ENCODE measurements at regions not wholly inside any gene's neighbourhood (a gene's known extent, or its start where the extent isn't known, plus 50 kb on each side); places are given as distances from the start of the nearest gene placed in this dataset.
"Not testable (repeated sequence)": the region's sequence is repeated elsewhere in the genome, so short reads cannot be mapped to it uniquely, and the experiment has no call there.

GRCh38 chr2:72078773-72079172 lies 68.9 kb downstream of the CYP26B1 start:
- DNase-seq (ENCODE audit: low read depth, low spot score) = no peak
- Histone ChIP-seq H3K27me3 (ENCODE audit: control insufficient read depth, insufficient read depth, low read length) (no peaks in the 10 kb centered on the region), H3K36me3 (ENCODE audit: control insufficient read depth, insufficient read depth, low read length) (no peaks in the 10 kb centered on the region), H3K4me1 (ENCODE audit: control insufficient read depth, insufficient read depth, low read length) (no peaks in the 10 kb centered on the region), H3K9me3 (ENCODE audit: control insufficient read depth, insufficient read depth, low read length) (no peaks in the 10 kb centered on the region), H3K4me3 (ENCODE audit: low read length) (no peak overlapping the region), H3K27ac (ENCODE audit: low read length) (no peak overlapping the region)
- WGBS (ENCODE audit: insufficient coverage, insufficient read length) = no CpG with 5 or more reads among the region's 6 CpGs

GRCh38 chr2:72077702-72078169 lies 69.9 kb downstream of the CYP26B1 start:
- H3K27me3 ChIP-seq (ENCODE audit: control insufficient read depth, insufficient read depth, low read length) = no peaks in the 10 kb centered on the region
- no peaks in the 10 kb centered on the region for H3K36me3 ChIP-seq (ENCODE audit: control insufficient read depth, insufficient read depth, low read length)
- H3K4me3 ChIP-seq (ENCODE audit: low read length) = no peak overlapping the region
- H3K4me1 ChIP-seq (ENCODE audit: control insufficient read depth, insufficient read depth, low read length) = no peaks in the 10 kb centered on the region
- no peak for DNase-seq (ENCODE audit: low read depth, low spot score)
- no peak overlapping the region for H3K27ac ChIP-seq (ENCODE audit: low read length)
- WGBS (ENCODE audit: insufficient coverage, insufficient read length) = no CpG with 5 or more reads among the region's 1 CpG
- H3K9me3 ChIP-seq (ENCODE audit: control insufficient read depth, insufficient read depth, low read length) = no peaks in the 10 kb centered on the region

DNA sequence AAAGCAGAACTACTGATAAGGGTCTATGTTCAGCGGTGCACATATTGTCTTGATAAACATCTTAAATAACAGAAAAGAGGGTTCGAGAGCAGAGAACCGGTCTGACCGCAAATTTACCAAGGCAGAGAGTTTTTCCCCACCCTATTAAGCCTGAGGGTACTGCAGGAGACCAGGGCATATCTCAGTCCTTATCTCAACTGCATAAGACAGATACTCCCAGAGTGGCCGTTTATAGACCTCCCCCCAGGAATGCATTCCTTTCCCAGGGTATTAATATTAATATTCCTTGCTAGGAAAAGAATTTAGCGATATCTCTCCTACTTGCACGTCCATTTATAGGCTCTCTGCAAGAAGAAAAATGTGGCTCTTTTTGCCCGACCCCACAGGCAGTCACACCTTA lies 74.3 kb downstream of the CYP26B1 start:
- H3K36me3 ChIP-seq (ENCODE audit: control insufficient read depth, insufficient read depth, low read length); DNase-seq (ENCODE audit: low read depth, low spot score); H3K27ac ChIP-seq (ENCODE audit: low read length); H3K27me3 ChIP-seq (ENCODE audit: control insufficient read depth, insufficient read depth, low read length); H3K9me3 ChIP-seq (ENCODE audit: control insufficient read depth, insufficient read depth, low read length); H3K4me1 ChIP-seq (ENCODE audit: control insufficient read depth, insufficient read depth, low read length); H3K4me3 ChIP-seq (ENCODE audit: low read length): not testable (repeated sequence)
- no CpG with 5 or more reads among the region's 8 CpGs for WGBS (ENCODE audit: insufficient coverage, insufficient read length)

DNA sequence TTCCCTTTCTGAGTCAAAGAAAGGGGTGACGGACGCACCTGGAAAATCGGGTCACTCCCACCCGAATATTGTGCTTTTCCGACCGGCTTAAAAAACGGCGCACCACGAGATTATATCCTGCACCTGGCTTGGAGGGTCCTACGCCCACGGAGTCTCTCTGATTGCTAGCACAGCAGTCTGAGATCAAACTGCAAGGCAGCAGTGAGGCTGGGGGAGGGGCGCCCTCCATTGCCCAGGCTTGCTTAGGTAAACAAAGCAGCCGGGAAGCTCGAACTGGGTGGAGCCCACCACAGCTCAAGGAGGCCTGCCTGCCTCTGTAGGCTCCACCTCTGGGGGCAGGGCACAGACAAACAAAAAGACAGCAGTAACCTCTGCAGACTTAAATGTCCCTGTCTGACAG lies 83.5 kb downstream of the CYP26B1 start:
- no CpG with 5 or more reads among the region's 14 CpGs for WGBS (ENCODE audit: insufficient coverage, insufficient read length)
- H3K4me3 ChIP-seq (ENCODE audit: low read length) = not testable (repeated sequence)

DNA sequence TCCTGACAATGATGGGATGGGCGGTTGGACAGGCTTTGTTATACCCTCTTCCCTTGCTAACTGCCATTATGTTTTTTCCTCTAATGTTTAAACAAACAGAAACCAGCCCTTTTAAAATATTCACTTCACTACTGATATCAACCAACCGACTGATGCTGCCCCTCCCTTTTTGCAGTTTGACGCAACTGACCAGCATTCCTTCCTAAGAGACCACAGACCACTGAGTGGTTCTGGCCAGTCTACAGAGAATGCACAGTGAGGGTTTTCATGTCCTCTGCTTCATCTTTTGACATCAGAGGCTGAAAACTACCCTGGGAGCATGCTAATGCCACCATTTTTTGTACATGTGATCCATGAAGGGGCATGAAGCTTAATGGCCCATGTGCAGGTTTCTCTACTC lies 85.3 kb downstream of the CYP26B1 start:
- no peak for DNase-seq (ENCODE audit: low read depth, low spot score)
- H3K9me3 ChIP-seq (ENCODE audit: control insufficient read depth, insufficient read depth, low read length) = no peaks in the 10 kb centered on the region
- WGBS (ENCODE audit: insufficient coverage, insufficient read length) = no CpG with 5 or more reads among the region's 3 CpGs
- H3K4me3 ChIP-seq (ENCODE audit: low read length) = no peak overlapping the region
- H3K27me3 ChIP-seq (ENCODE audit: control insufficient read depth, insufficient read depth, low read length) = no peaks in the 10 kb centered on the region
- no peak overlapping the region for H3K27ac ChIP-seq (ENCODE audit: low read length)
- H3K36me3 ChIP-seq (ENCODE audit: control insufficient read depth, insufficient read depth, low read length) = no peaks in the 10 kb centered on the region
- no peaks in the 10 kb centered on the region for H3K4me1 ChIP-seq (ENCODE audit: control insufficient read depth, insufficient read depth, low read length)

More for the DNA sequence above, 83.5 kb downstream of the CYP26B1 start:
- not testable (repeated sequence) for H3K4me1 ChIP-seq (ENCODE audit: control insufficient read depth, insufficient read depth, low read length); H3K27me3 ChIP-seq (ENCODE audit: control insufficient read depth, insufficient read depth, low read length); DNase-seq (ENCODE audit: low read depth, low spot score); H3K36me3 ChIP-seq (ENCODE audit: control insufficient read depth, insufficient read depth, low read length); H3K27ac ChIP-seq (ENCODE audit: low read length); H3K9me3 ChIP-seq (ENCODE audit: control insufficient read depth, insufficient read depth, low read length)

DNA sequence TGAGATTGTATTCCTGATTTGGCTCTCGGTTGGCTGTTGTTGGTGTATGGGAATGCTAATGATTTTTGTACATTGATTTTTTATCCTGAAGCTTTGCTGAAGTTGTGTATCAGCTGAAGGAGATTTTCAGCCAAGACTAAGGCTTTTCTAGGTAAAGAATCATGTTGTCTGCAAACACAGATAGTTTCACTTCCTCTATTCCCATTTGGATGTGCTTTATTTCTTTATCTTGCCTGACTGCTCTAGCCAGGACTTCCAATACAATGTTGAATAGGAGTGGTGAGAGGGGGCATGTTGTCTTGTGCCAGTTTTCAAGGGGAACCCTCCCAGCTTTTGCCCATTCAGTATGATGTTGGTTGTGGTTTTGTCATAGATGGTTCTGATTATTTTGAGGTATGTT lies 90.4 kb downstream of the CYP26B1 start:
- no peak for DNase-seq (ENCODE audit: low read depth, low spot score)
- no CpG with 5 or more reads among the region's 1 CpG for WGBS (ENCODE audit: insufficient coverage, insufficient read length)
- Histone ChIP-seq H3K36me3 (ENCODE audit: control insufficient read depth, insufficient read depth, low read length) (no peaks in the 10 kb centered on the region), H3K4me1 (ENCODE audit: control insufficient read depth, insufficient read depth, low read length) (no peaks in the 10 kb centered on the region), H3K27ac (ENCODE audit: low read length) (no peak overlapping the region), H3K4me3 (ENCODE audit: low read length) (no peak overlapping the region), H3K9me3 (ENCODE audit: control insufficient read depth, insufficient read depth, low read length) (no peaks in the 10 kb centered on the region; the same call in 1 of the 2 replicates), H3K27me3 (ENCODE audit: control insufficient read depth, insufficient read depth, low read length) (no peaks in the 10 kb centered on the region)

GRCh38 chr2:72051971-72052505 lies 95.6 kb downstream of the CYP26B1 start:
- H3K27ac ChIP-seq (ENCODE audit: low read length) = no peak overlapping the region
- no CpG with 5 or more reads among the region's 4 CpGs for WGBS (ENCODE audit: insufficient coverage, insufficient read length)
- DNase-seq (ENCODE audit: low read depth, low spot score) = no peak
- H3K27me3 ChIP-seq (ENCODE audit: control insufficient read depth, insufficient read depth, low read length) = no peaks in the 10 kb centered on the region
- no peak overlapping the region for H3K4me3 ChIP-seq (ENCODE audit: low read length)
- no peaks in the 10 kb centered on the region; the same call in none of the 2 replicates for H3K9me3 ChIP-seq (ENCODE audit: control insufficient read depth, insufficient read depth, low read length)
- no peaks in the 10 kb centered on the region for H3K36me3 ChIP-seq (ENCODE audit: control insufficient read depth, insufficient read depth, low read length)
- H3K4me1 ChIP-seq (ENCODE audit: control insufficient read depth, insufficient read depth, low read length) = no peaks in the 10 kb centered on the region

DNA sequence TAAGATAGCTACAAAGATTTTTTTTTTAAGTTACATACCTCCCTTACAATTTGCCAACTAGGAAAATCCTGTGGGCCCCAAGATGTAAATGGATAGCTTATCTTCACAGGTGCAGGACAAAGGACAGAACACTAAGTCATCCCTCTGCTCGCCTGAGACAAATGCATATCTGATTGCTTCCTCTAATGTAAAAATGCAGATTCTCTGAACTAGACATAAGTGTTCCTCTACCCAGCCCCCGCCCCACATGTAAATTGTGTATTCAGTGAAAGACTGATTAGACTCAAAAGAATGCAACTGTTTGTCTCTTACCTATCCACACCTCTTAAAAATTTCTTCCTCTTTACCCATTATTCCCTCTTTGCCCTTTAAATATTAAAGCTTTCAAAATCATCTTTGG lies 96.5 kb downstream of the CYP26B1 start:
- Histone ChIP-seq H3K4me1 (ENCODE audit: control insufficient read depth, insufficient read depth, low read length) (no peaks in the 10 kb centered on the region), H3K36me3 (ENCODE audit: control insufficient read depth, insufficient read depth, low read length) (no peaks in the 10 kb centered on the region), H3K4me3 (ENCODE audit: low read length) (no peak overlapping the region), H3K9me3 (ENCODE audit: control insufficient read depth, insufficient read depth, low read length) (no peaks in the 10 kb centered on the region; the same call in none of the 2 replicates), H3K27me3 (ENCODE audit: control insufficient read depth, insufficient read depth, low read length) (no peaks in the 10 kb centered on the region), H3K27ac (ENCODE audit: low read length) (no peak overlapping the region)
- no CpG with 5 or more reads among the region's 2 CpGs for WGBS (ENCODE audit: insufficient coverage, insufficient read length)
- DNase-seq (ENCODE audit: low read depth, low spot score) = no peak

GRCh38 chr2:72050734-72051133 lies 96.9 kb downstream of the CYP26B1 start:
- Histone ChIP-seq H3K4me1 (ENCODE audit: control insufficient read depth, insufficient read depth, low read length) (no peaks in the 10 kb centered on the region), H3K4me3 (ENCODE audit: low read length) (no peak overlapping the region), H3K27ac (ENCODE audit: low read length) (no peak overlapping the region), H3K27me3 (ENCODE audit: control insufficient read depth, insufficient read depth, low read length) (no peaks in the 10 kb centered on the region), H3K36me3 (ENCODE audit: control insufficient read depth, insufficient read depth, low read length) (no peaks in the 10 kb centered on the region), H3K9me3 (ENCODE audit: control insufficient read depth, insufficient read depth, low read length) (no peaks in the 10 kb centered on the region; the same call in none of the 2 replicates)
- no CpG with 5 or more reads among the region's 2 CpGs for WGBS (ENCODE audit: insufficient coverage, insufficient read length)
- no peak for DNase-seq (ENCODE audit: low read depth, low spot score)

GRCh38 chr2:72048881-72049477 lies 98.7 kb downstream of the CYP26B1 start:
- no peaks in the 10 kb centered on the region; the same call in none of the 2 replicates for H3K9me3 ChIP-seq (ENCODE audit: control insufficient read depth, insufficient read depth, low read length)
- no peaks in the 10 kb centered on the region for H3K27me3 ChIP-seq (ENCODE audit: control insufficient read depth, insufficient read depth, low read length)
- no peaks in the 10 kb centered on the region for H3K36me3 ChIP-seq (ENCODE audit: control insufficient read depth, insufficient read depth, low read length)
- DNase-seq (ENCODE audit: low read depth, low spot score) = no peak
- no peaks in the 10 kb centered on the region for H3K4me1 ChIP-seq (ENCODE audit: control insufficient read depth, insufficient read depth, low read length)
- no peak overlapping the region for H3K4me3 ChIP-seq (ENCODE audit: low read length)
- H3K27ac ChIP-seq (ENCODE audit: low read length) = no peak overlapping the region

- Histone ChIP-seq H3K4me3 (ENCODE audit: low read length) (no peak overlapping the region), H3K9me3 (ENCODE audit: control insufficient read depth, insufficient read depth, low read length) (no peaks in the 10 kb centered on the region), H3K4me1 (ENCODE audit: control insufficient read depth, insufficient read depth, low read length) (no peaks in the 10 kb centered on the region), H3K27me3 (ENCODE audit: control insufficient read depth, insufficient read depth, low read length) (no peaks in the 10 kb centered on the region), H3K27ac (ENCODE audit: low read length) (no peak overlapping the region), H3K36me3 (ENCODE audit: control insufficient read depth, insufficient read depth, low read length) (no peaks in the 10 kb centered on the region)
- DNase-seq (ENCODE audit: low read depth, low spot score) = no peak
Measured at GRCh38 chr2:72043985-72044384, 103.7 kb downstream of the CYP26B1 start.

Measured in iPS DF 6.9 (cell line).